Stimulated activated CD4-positive, alpha-beta T cell treated with anti-CD3 and anti-CD28 coated beads, Interleukin-2, amount 100 ng/mL, for 4 hours (primary cell): ENCODE measurements at regions not wholly inside any gene's neighbourhood (a gene's known extent, or its start where the extent isn't known, plus 50 kb on each side); places are given as distances from the start of the nearest gene placed in this dataset.

ENCODE experiments used
- DNase-seq: peaks from one replicate; pipeline ENCODE4 v3.0.0-alpha.2; 2020; ENCODE audit warnings: low read depth

DNA sequence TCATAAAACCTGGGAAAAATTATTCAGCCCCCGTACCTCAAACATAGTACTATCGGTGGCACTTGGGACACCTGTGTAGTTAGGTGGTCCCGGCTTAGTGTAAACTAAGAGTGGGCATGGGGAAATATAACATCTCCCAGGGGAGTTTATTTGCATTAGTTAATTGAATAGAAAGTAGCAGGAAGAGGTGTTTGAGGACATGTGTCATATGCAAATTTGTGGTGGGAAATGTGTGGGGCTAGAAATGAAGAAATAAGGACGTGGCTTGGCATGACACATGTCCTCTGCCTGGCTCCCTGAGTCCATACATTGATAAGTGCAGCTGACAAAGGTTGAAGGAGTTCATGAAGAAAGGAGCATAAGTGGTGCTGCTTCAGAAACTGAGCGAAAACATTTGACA is 483.6 kb downstream of the SH2D1A start:
- DNase-seq = no peak

DNA sequence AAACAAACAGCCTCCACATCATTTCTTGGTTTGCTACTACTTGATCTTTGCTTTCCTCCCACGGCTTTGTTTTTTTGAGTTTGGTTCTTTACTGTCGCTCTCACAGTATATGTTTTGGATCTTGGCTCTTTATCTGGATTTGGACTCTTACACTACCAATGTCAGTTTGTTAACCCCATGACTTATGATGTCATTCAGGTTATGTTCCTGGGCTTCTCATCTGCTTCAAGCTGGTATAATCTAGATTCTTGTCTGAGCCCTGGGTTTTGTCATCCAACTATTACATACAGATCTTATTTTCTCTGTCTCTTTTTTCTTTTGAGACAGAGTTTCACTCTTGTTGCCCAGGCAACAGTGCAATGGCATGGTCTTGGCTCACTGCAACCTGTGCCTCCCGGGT is 482.9 kb upstream of the TEX13C start:
- no peak for DNase-seq

GRCh38 chrX:124842205-124842604 is 477.5 kb upstream of the TEX13C start:
- no peak for DNase-seq

GRCh38 chrX:124860736-124861135 is 458.9 kb upstream of the TEX13C start:
- DNase-seq = no peak

- no peak for DNase-seq
Measured at GRCh38 chrX:124862301-124862700, 457.4 kb upstream of the TEX13C start.

DNA sequence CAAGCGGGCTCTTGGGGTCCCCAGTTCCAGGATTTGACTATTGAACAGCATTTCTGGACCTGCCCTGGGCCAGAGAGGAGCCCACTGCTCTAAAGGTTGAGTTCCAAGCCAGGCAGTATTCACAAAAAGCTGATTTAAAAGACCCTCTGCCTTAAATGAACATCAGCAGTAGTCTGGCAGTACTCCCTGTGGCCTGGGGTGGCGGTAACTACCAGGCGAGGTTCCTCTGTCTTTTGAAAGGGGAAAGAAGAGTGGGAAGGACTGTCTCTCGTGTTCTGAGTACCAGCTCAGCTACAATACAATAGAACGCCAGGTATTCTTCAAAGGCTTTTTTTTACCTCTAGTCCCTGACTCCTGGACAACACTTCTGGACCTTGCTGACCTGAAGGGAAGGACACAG is 456.4 kb upstream of the TEX13C start:
- DNase-seq = no peak

- no peak for DNase-seq
Measured at GRCh38 chrX:124887572-124887971, 432.1 kb upstream of the TEX13C start.

DNA sequence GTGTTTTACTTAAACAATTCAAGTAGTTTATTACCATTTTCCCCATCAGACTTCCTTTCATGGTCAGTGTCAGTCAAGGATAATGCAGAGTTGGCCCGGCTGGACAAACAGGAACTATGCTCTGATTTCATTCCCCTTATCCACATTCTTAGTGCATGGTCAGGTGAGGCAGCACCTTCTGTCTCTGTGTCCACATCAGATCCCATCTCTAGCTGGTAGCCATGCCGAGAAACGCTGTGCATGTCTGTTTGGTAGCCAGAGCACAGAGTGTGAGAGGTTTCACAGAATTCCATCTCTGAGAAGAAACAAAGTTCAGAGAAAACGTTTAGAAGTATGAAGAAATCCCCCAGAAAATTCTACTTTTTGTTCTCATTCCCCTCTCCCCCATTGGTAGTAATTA is 423.7 kb upstream of the TEX13C start:
- no peak for DNase-seq

GRCh38 chrX:124902953-124903352 is 416.7 kb upstream of the TEX13C start:
- no peak for DNase-seq

- DNase-seq = no peak
Measured at GRCh38 chrX:124910611-124911010, 409.1 kb upstream of the TEX13C start.

- DNase-seq = no peak
Measured at GRCh38 chrX:124917011-124917410, 402.7 kb upstream of the TEX13C start.

DNA sequence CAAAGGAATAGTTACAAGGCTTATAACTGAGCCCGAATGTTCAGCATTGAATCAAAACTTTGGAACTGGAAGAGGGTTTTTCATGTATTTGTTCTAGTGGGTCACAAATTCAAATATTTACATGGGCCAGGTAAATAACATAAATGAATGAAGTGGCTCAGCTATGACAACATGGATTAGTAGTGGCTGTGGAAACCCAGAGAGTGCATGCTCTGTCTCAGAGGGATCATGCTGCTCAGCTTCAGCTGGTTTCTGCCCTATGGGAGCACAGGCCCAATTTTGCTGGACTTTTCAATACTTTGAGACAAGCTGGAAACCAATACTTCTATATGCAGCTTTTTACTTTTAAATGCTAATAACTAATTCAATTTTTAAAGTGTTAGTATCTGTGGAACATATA is 394.0 kb upstream of the TEX13C start:
- no peak for DNase-seq

- DNase-seq = no peak
Measured at GRCh38 chrX:124931241-124931640, 388.4 kb upstream of the TEX13C start.

DNA sequence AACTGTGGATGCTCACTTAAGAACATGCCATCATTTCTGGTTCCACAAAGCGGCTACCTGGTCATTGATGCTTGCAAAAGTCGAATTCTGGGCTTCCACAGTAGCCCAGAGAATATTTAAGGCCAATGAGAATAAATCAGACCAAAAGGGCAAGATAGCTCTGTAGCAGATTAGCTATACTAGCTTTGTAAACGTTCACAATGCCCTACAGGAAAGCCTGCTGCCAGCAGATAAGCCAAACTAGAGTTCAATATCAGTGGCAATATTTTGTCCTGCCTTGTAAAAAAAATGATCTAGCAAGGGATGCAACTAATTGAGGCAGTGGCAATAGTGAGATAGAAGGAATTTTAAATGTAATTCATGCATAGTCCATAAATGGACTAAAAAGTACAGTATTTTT is 387.7 kb upstream of the TEX13C start:
- no peak for DNase-seq

GRCh38 chrX:124938715-124939114 is 381.0 kb upstream of the TEX13C start:
- no peak for DNase-seq

- DNase-seq = no peak
Measured at GRCh38 chrX:124940531-124940930, 379.1 kb upstream of the TEX13C start.

DNA sequence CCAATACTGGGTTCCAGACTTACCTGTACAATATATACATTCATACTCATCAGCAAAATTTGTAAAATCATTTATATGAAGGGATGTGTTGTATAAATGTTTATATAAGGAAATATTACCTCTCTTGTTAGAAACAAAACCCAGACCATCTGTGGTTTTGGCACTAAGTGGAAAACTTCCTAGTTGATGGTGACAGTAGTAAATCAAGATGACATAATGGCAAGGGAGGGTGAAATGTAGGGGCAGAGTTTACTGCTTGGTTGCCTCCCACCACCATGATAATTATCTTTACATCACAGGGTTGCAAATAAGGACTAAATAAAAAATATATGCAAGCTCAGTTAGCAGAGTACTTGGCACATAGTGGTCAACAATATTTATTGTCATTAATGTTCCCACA is 365.3 kb upstream of the TEX13C start:
- DNase-seq = no peak

GRCh38 chrX:124960454-124960853 is 359.2 kb upstream of the TEX13C start:
- DNase-seq = no peak

- no peak for DNase-seq
Measured at GRCh38 chrX:124963717-124964116, 356.0 kb upstream of the TEX13C start, which contains the start of gene TENM1. Gene TENM1, minus strand, starts transcription at chrX:124963817.

DNA sequence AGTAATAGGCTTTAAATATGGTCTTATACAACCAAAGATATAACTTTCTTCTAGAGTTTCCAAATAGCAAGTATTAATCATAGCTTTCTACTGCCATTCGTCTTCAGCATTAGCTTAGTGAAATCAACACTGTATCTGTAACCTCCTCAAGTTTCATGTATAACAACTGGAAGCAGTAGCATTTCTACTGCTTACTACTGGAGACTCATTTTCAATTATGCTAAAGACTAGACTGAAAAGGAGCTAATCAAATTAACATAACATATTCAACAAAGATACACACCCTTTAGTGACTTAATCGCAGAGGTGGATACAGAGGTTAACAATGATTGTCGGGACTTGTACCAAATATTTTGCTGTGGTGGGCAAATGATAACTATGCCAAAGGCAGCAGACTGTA is 344.2 kb upstream of the TEX13C start:
- no peak for DNase-seq

- no peak for DNase-seq
Measured at GRCh38 chrX:124981420-124981819, 338.3 kb upstream of the TEX13C start.

DNA sequence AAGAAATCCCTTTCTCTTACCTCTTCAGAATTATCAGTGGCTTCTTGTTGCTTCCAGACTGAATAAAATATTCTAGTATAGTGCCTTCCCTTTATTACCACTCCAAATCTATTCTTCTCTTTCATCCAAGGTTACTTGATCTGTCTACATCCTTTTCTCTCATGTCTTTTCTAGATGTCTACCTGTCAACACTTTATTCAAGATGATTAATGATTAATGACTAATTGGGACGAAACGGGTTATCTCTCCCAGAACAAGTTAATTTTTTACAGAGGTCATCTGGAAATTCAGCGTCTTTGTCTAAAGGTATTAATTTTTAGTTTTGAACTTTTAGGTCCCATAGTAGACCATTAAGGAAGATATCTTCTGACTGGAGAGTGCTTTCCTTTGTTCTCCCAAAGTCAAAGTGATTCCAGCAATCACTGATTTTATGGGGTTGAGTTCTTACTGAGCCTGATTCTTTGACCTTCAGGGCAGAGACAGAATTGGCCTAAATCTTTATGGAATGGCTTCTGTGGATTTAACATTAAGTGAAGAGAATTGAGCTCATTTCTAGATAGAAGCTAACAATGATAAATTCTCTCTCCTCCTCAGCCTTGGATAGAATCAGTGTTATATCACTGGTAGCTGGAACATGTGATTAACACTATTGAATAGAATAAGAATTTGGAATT is 335.4 kb upstream of the TEX13C start:
- no peak for DNase-seq

GRCh38 chrX:124986284-124986683 is 333.4 kb upstream of the TEX13C start:
- DNase-seq = no peak

- no peak for DNase-seq
Measured at GRCh38 chrX:124993735-124994134, 325.9 kb upstream of the TEX13C start.

GRCh38 chrX:124994404-124994803 is 325.3 kb upstream of the TEX13C start:
- DNase-seq = no peak
